Coronary artery (tissue), 2 donors: ENCODE measurements at regions not wholly inside any gene's neighbourhood (a gene's known extent, or its start where the extent isn't known, plus 50 kb on each side); places are given as distances from the start of the nearest gene placed in this dataset.

Source experiments
- DNase-seq: peaks from one replicate; pipeline ENCODE4 v3.0.0-alpha.2; 2017; ENCODE audit warnings: low spot score
- H3K27ac ChIP-seq, 2 donors: fragments of 200-600 bp; sonication (generic); one replicate each; pipeline ENCODE4 v1.5.1; 2016 to 2019
- H3K4me3 ChIP-seq: fragments of 200-600 bp; sonication (generic); 2 replicates; pipeline ENCODE4 v1.5.1; 2016; ENCODE audit warnings: mild to moderate bottlenecking, moderate library complexity
- TF ChIP-seq, protein P1 (sequence below): fragments of 200-600 bp; sonication (generic); IDR thresholded peaks from one replicate; pipeline ENCODE4 v1.5.1; 2019; ENCODE audit warnings: antibody characterized with exemption

DNA sequence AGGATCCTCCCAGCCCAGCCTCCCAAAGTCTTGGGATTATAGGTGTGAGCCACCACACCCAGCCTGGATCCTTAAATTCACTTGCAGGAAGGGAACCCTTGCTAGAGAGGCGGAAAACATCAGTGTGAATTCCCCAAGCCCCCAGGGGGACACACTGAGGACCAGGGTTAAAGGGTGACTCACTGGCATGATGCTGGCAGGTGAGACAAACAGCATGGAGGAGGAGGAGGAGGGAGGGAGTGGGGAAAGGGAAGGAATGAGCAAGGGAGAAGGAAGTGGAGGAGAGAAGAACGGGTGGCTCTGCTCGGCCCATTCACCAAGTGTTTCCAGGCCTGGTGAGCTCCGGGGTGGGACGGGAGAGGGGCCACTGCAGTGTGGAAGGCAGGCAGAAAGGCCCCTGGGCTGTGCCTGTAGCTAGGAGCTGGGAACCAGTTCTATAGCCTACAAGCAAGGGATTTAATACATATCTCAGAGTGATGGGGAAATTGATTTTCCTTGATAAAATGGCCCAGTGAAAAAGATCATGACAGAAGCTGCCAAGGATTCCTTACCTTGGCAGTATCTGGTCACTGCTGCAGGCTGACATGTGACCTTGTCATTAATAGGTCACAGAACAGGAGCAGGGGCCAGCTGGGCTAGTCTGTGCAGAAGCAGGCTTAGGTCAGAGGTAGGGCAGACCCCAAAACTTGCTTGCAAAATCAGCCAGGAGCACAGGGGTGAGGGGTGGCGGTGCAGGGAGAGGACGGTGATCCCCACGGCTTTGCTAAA lies 370.2 kb downstream of the SHANK2 start:
- no peak overlapping the region for H3K27ac ChIP-seq
- TF ChIP-seq, protein P1, sequence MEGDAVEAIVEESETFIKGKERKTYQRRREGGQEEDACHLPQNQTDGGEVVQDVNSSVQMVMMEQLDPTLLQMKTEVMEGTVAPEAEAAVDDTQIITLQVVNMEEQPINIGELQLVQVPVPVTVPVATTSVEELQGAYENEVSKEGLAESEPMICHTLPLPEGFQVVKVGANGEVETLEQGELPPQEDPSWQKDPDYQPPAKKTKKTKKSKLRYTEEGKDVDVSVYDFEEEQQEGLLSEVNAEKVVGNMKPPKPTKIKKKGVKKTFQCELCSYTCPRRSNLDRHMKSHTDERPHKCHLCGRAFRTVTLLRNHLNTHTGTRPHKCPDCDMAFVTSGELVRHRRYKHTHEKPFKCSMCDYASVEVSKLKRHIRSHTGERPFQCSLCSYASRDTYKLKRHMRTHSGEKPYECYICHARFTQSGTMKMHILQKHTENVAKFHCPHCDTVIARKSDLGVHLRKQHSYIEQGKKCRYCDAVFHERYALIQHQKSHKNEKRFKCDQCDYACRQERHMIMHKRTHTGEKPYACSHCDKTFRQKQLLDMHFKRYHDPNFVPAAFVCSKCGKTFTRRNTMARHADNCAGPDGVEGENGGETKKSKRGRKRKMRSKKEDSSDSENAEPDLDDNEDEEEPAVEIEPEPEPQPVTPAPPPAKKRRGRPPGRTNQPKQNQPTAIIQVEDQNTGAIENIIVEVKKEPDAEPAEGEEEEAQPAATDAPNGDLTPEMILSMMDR: no peak
- no peak for DNase-seq
- H3K4me3 ChIP-seq: no peak overlapping the region

DNA sequence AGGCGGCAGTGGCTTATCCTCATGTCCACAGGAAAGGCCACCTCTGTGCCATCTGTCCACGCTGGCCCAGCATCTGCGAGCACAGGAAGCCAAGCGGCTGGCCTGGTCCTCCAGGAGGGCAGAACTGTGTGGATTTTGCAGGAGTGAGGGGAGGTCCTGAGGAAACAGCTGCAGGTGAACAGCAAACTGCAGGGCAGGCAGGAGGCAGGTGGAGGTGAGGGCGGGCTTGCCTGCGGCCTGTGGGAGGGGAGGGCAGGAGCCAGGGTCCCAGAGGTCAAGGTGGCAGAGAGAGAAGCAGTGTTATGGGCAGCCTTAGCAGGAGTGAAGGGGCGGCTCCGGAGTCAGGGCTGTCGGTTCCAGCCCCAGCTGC lies 369.7 kb downstream of the SHANK2 start:
- no peak overlapping the region for H3K27ac ChIP-seq
- no peak for DNase-seq
- H3K4me3 ChIP-seq: no peak overlapping the region
- TF ChIP-seq, protein P1: no peak

DNA sequence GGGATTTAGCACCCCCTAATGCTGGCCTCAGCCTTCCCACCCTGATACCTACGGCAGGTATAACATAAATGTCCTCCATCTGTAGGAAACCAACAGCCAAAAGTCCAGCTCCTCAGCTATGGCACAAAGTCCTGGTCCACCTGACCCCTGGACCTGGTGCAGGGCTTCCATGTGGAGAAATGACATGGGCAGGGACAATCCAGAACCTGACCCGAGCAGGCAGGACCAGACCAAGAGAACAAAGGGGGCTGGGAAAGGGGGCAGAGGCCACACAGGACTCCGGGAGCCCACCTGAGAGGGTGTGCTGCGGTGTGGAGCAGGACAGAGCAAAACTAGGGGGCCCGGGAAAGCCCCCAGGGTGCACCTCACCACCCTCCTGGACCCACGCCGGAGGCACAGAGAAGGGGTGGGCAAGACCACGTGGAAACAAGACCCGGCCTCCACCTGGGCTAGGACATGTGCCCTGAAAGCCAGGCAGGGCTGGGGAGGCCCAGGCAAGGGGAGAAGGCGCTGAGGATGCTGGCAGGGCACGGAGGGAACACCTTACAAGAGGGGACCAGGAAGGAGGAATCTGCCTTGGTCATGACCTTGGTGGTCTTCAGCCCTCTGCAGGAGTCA lies 368.9 kb downstream of the SHANK2 start:
- no peak for DNase-seq
- TF ChIP-seq, protein P1: no peak
- no peak overlapping the region for H3K4me3 ChIP-seq
- no peak overlapping the region for H3K27ac ChIP-seq

DNA sequence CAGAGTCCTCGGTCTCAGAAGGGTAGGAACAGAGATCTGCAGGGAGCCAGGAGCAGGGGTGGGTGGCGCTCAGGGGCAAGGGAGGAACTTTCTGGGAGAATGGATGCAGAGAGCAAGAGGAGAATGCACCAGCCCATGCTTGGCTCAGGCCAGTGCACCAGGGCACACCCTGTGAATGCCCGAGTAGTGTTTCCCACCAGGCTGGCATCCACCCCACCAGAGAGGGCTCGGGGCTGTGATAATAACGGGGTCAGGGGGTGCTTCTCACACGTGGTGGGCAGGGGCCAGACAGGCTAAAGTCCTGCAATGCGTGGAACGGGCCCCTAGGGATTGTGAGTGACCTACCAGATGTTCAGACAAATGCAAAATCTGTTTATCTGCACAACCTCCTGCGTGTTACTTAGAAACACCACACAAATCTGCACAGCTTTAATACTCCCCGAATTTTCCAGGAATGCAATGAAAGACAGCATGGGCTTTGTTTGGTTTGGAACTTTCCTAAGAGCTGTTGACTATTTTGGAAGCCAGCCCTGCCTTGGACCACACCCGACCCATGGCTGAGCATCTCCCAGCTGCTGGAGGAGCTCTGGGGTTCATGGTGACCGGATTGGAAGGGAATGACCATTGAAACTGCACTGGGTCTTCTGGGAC lies 368.3 kb downstream of the SHANK2 start:
- TF ChIP-seq, protein P1: no peak
- DNase-seq: no peak
- Histone ChIP-seq H3K4me3 (no peak overlapping the region), H3K27ac (no peak overlapping the region)

DNA sequence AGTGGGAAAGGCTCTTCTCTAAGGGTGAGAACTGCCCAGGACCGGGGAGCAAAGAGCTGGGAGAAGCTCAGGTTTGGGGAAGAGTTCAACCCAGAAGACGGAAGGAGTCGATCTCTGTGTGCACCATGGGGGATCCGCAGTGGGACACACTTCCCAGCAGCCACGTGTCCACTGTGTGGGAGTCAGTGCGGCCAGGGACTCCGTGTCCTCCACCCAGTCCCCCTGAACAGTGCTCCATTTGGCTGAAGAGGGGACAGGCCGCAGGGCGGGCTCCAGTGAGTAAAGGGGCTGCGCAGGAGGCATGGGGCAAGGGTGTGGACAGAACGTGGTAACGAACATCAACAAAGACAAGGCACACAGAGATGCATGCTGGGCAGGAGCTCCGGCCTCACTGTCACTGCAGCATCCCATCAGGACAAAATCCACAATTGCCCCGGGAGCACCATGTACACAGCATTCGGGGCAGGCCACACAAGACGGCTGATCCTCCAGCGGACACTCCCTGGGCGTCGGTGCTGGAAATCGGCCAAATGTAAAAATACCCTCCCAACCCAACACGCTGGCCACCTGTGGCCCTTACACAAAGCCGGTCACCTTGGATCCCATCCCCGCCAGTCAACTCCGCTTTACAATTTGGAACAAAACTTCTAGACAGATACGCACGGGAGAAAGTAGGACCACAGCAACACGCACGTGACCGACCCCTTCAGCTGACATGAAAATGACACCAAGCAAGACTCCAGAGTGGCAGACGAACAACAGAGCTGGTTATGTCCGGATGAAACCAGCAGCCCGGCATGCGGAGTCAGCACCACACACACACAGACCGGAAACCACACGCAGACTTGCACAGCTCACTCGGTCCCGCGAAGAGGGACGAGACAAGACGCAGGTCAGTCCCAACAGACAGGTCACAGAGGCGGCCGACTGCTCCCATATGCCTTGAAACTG lies 366.8 kb downstream of the SHANK2 start:
- Histone ChIP-seq H3K4me3 (no peak overlapping the region), H3K27ac (no peak overlapping the region)
- no peak for DNase-seq
- TF ChIP-seq, protein P1: no peak

DNA sequence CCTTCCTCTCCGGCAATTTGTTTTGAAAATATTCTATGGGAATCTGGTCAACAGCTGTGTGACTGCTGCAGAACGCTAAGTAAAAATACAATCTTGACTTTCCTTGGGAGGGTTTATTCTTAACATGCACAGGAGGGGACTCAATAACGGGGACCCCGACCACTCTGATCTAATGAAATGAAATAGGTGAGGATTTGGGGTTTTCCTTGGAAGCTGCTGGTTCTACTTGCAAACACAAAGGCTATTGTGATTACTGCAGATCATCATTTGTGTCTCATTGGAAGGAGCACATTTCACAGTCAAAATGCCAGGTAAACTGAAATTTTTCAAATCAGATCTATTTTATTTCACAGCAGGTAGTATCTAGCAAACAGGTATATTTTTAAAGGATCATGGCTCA lies 366.1 kb downstream of the SHANK2 start:
- no peak for DNase-seq
- no peak overlapping the region for H3K4me3 ChIP-seq
- no peak overlapping the region for H3K27ac ChIP-seq
- TF ChIP-seq, protein P1: no peak
